Activated CD8-positive, alpha-beta T cell treated with anti-CD3 and anti-CD28 coated beads for 36 hours (primary cell): ENCODE measurements at regions not wholly inside any gene's neighbourhood (a gene's known extent, or its start where the extent isn't known, plus 50 kb on each side); places are given as distances from the start of the nearest gene placed in this dataset.

Experiments used
- ATAC-seq: fragments of 200-7000 bp; cut with Tn5 transposase; one replicate; pipeline ENCODE4 v1.10.0; 2021; ENCODE audit warnings: mild to moderate bottlenecking, moderate library complexity
- CTCF ChIA-PET: fragments of 350-600 bp; sonication (Branson Sonifier 250); formaldehyde crosslinking; loops from one replicate; lab custom pipeline; 2021; ENCODE audit warnings: antibody characterized with exemption; lab: Charles Lee
- POLR2A ChIA-PET: fragments of 350-600 bp; sonication (Branson Sonifier 250); formaldehyde crosslinking; loops from one replicate; lab custom pipeline; 2021; ENCODE audit warnings: antibody characterized with exemption; lab: Charles Lee
- DNase-seq: peaks from one replicate; pipeline ENCODE4 v3.0.0-alpha.2; 2020
- H3K27ac Mint-ChIP-seq: one replicate; pipeline ENCODE4 v1.8.0; 2021; ENCODE audit warnings: mild to moderate bottlenecking, mixed read lengths
- H3K27me3 Mint-ChIP-seq: one replicate; pipeline ENCODE4 v1.8.0; 2021; ENCODE audit warnings: mixed read lengths
- H3K36me3 Mint-ChIP-seq: one replicate; pipeline ENCODE4 v1.8.0; 2021; ENCODE audit warnings: low read depth, mixed read lengths
- H3K4me1 Mint-ChIP-seq: one replicate; pipeline ENCODE4 v1.8.0; 2021; ENCODE audit warnings: low read depth, mixed read lengths
- H3K4me3 Mint-ChIP-seq: one replicate; pipeline ENCODE4 v1.8.0; 2021; ENCODE audit warnings: mild to moderate bottlenecking, moderate library complexity, mixed read lengths
- H3K9me3 Mint-ChIP-seq: one replicate; pipeline ENCODE4 v1.8.0; 2021; ENCODE audit warnings: mixed read lengths
- intact Hi-C: fragments of 100-400 bp; cut with micrococcal nuclease; formaldehyde crosslinking; loops from one replicate; pipeline ENCODE4 v1.10.0; 2022
- TF ChIP-seq, protein P1 (sequence below): fragments of 200-600 bp; IDR thresholded peaks from one replicate; pipeline ENCODE4 v1.8.0; 2022; ENCODE audit warnings: antibody characterized with exemption, mild to moderate bottlenecking

DNA sequence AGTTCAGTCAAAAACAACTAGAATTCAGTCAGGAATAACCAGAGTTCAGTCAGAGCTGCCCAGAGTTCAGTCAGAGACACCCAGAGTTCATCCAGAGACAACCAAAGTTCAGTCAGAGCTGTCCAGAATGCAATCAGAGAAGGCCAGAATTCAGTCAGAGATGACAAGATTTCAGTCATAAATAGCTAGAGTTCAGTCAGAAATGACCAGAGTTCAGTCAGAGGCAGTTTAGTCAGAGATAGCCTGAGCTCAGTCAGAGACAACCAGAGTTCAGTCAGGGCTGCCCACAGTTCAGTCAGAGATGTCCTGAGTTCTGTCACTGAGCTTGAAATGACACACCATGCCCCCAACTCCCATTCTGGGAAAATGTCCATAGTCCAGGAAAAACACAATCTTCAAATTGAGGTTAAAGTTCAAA is 1102.8 kb downstream of the BCL11B start:
- CTCF ChIA-PET = interaction anchor here (0.8 to 10.0 kb wide), 15 partner anchors 9 to 1106 kb away, joined by 3 to 91 read pairs (median 4); no protein-coding TSS in a partner anchor
- TF ChIP-seq, protein P1, sequence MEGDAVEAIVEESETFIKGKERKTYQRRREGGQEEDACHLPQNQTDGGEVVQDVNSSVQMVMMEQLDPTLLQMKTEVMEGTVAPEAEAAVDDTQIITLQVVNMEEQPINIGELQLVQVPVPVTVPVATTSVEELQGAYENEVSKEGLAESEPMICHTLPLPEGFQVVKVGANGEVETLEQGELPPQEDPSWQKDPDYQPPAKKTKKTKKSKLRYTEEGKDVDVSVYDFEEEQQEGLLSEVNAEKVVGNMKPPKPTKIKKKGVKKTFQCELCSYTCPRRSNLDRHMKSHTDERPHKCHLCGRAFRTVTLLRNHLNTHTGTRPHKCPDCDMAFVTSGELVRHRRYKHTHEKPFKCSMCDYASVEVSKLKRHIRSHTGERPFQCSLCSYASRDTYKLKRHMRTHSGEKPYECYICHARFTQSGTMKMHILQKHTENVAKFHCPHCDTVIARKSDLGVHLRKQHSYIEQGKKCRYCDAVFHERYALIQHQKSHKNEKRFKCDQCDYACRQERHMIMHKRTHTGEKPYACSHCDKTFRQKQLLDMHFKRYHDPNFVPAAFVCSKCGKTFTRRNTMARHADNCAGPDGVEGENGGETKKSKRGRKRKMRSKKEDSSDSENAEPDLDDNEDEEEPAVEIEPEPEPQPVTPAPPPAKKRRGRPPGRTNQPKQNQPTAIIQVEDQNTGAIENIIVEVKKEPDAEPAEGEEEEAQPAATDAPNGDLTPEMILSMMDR = no peak
- Mint-ChIP-seq H3K27me3 (no peaks in the 10 kb centered on the region), H3K27ac (peak overlapping the region; percentile 94), H3K36me3 (peaks cover 17% of the 10 kb centered on the region), H3K4me3 (no peak overlapping the region), H3K9me3 (peaks cover 10% of the 10 kb centered on the region), H3K4me1 (peaks cover 85% of the 10 kb centered on the region)
- intact Hi-C loops = no loop called here
- POLR2A ChIA-PET = interaction anchor here (0.6 to 6.2 kb wide), 18 partner anchors 10 to 1103 kb away, joined by 3 to 66 read pairs (median 4); partner anchors contain the start of gene BCL11B
- peak; percentile 57 for DNase-seq
- peak; percentile 48 for ATAC-seq

DNA sequence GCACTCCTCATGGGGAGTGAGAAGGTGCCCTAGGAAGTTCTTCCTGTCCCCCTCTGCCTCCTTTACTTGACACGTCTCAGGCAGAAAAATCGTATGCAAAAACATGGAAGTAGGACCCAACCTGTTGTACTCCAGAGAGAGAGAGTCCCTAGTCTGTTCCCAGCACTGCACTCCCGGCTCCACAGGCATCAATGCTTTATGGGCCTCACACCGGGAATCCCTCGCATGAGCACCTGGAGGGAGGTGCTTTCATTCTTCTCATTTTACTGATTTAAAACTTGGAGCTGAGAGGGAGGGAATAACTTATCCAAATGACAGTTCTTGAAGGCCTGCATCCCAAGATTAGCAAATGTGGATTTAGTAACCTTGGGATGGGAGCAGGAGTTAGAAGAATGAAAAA is 1101.4 kb downstream of the BCL11B start:
- intact Hi-C loops = loop anchor here (5.0 kb wide), 1 partner anchor 42 kb away; no protein-coding TSS in a partner anchor
- H3K4me3 Mint-ChIP-seq = no peak overlapping the region

DNA sequence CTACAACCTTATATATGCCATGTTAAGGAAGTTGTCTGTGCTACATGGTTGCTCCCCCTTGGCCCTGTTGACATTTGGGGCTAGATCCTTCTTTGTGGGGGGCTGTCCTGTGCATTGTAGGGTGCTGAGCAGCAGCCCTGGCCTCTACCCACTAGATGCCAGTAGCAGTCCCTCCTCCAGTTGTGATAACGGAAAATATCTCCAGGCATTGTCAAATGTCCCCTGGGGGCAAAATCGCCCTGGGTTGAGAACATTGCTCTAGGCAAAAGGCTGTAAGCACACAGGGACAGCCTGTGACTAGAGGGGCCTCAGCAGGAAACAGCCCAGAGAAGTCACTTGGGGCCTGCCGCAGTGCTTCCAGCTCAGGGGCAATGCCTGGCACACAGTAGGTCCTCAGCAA is 1100.3 kb downstream of the BCL11B start:
- Mint-ChIP-seq H3K27ac (peak overlapping the region; percentile 93), H3K4me1 (peaks cover 94% of the 10 kb centered on the region), H3K4me3 (no peak overlapping the region), H3K9me3 (peaks cover 10% of the 10 kb centered on the region), H3K27me3 (no peaks in the 10 kb centered on the region), H3K36me3 (peaks cover 17% of the 10 kb centered on the region)
- ChIA-PET CTCF (interaction anchor here (10.0 kb wide), 1 partner anchor 32 kb away, joined by 91 read pairs; no protein-coding TSS in a partner anchor), POLR2A (interaction anchor here (6.2 kb wide), 1 partner anchor 10 kb away, joined by 66 read pairs; no protein-coding TSS in a partner anchor)
- intact Hi-C loops = loop anchor here (5.0 kb wide), 1 partner anchor 41 kb away; no protein-coding TSS in a partner anchor
- ATAC-seq (peak; percentile 8), DNase-seq (peak; percentile 59)
- TF ChIP-seq, protein P1 = no peak

More for the DNA sequence above, 1101.4 kb downstream of the BCL11B start:
- ChIA-PET POLR2A (interaction anchor here (0.5 to 6.2 kb wide), 4 partner anchors 11 to 1092 kb away, joined by 3 to 66 read pairs (median 12); no protein-coding TSS in a partner anchor), CTCF (interaction anchor here (1.4 to 10.0 kb wide), 2 partner anchors 30 to 192 kb away, joined by 3 to 91 read pairs; no protein-coding TSS in a partner anchor)
- H3K27ac Mint-ChIP-seq = peak overlapping the region; percentile 93
- peaks cover 17% of the 10 kb centered on the region for H3K36me3 Mint-ChIP-seq
- peaks cover 91% of the 10 kb centered on the region for H3K4me1 Mint-ChIP-seq
- TF ChIP-seq, protein P1 = no peak
- ATAC-seq (no peak), DNase-seq (no peak)
- no peaks in the 10 kb centered on the region for H3K27me3 Mint-ChIP-seq
- H3K9me3 Mint-ChIP-seq = peaks cover 10% of the 10 kb centered on the region

DNA sequence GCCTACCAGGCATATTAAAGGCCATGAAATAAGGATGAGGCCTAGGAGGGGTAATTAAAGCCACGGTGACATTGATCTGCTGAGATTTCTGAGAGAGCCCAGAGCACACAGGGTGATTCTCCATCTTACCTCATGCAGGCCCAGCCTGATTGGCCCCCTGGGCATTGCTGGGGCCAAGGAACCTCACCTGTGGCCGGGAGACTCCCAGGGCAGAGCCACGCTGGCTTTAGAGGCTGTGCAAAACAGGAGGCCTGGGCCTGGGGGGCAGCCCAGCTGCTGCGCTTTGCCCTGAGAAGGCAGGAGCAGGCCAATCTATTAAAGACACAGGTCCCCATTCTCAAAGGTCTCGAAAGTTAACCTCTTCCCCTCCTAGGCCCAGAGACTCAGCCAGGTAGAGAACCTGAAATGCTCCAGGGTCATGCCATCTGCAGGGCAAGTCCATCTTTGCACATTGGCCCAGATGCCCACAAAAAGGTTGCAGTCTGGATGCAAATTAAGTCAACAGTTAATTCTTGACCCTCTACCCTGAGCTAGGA is 1099.7 kb downstream of the BCL11B start:
- H3K27ac Mint-ChIP-seq = peak overlapping the region; percentile 93
- POLR2A ChIA-PET = interaction anchor here (1.0 to 6.2 kb wide), 6 partner anchors 9 to 1097 kb away, joined by 3 to 66 read pairs (median 6); no protein-coding TSS in a partner anchor
- H3K36me3 Mint-ChIP-seq = peaks cover 17% of the 10 kb centered on the region
- H3K4me3 Mint-ChIP-seq = no peak overlapping the region
- intact Hi-C loops = loop anchor here (5.0 kb wide), 1 partner anchor 40 kb away; no protein-coding TSS in a partner anchor
- peaks cover 10% of the 10 kb centered on the region for H3K9me3 Mint-ChIP-seq
- TF ChIP-seq, protein P1 = no peak
- no peaks in the 10 kb centered on the region for H3K27me3 Mint-ChIP-seq
- DNase-seq (no peak), ATAC-seq (no peak)
- peaks cover 97% of the 10 kb centered on the region for H3K4me1 Mint-ChIP-seq
- CTCF ChIA-PET = interaction anchor here (0.5 to 1.9 kb wide), 12 partner anchors 10 to 761 kb away, joined by 3 to 23 read pairs (median 4); no protein-coding TSS in a partner anchor
